SK-N-SH (cell line): ENCODE measurements at regions not wholly inside any gene's neighbourhood (a gene's known extent, or its start where the extent isn't known, plus 50 kb on each side); places are given as distances from the start of the nearest gene placed in this dataset.
A peak's percentile ranks its signal among the peaks of the same experiment; 100 is the strongest.

Experiments
- CTCF ChIA-PET: fragments of 300-600, 350-600 bp; formaldehyde crosslinking; extraction: SDS; loops from one replicate; lab custom pipeline; 2021; lab: Yijun Ruan, JAX
- POLR2A ChIA-PET: fragments of 350-600 bp; sonication (Branson Sonifier 250); formaldehyde crosslinking; extraction: SDS; loops from one replicate; lab custom pipeline; 2020; ENCODE audit warnings: antibody characterized with exemption, inconsistent platforms; lab: Yijun Ruan, JAX
- DNase-seq: peaks from one replicate; pipeline ENCODE4 v3.0.0; 2012
- H2AFZ ChIP-seq: fragments of 200-600 bp; sonication (generic); 2 replicates; pipeline ENCODE4 v1.8.1; 2016; ENCODE audit warnings: antibody characterized with exemption, mild to moderate bottlenecking, low read depth
- H3F3A ChIP-seq: fragments of 200-600 bp; sonication (generic); replicated peaks from 2 replicates; pipeline ENCODE3; 2016; ENCODE audit warnings: antibody characterized with exemption, mild to moderate bottlenecking; ENCODE audit not compliant: insufficient read depth
- H3K27ac ChIP-seq, 2 experiments: fragments of 200-500 bp in 1 of 2; fragments of 200-600 bp in 1 of 2; sonication (Bioruptor generic) in 1 of 2; sonication (generic), shearing (Covaris generic) in 1 of 2; 2 replicates each; pipeline versions ENCODE4 v1.5.1 to v1.6.1; 2014 to 2016; ENCODE audit warnings: low read depth in 2 of 2, inconsistent platforms in 1 of 2, low read length in 1 of 2, mild to moderate bottlenecking in 1 of 2, mixed read lengths in 1 of 2
- H3K27me3 ChIP-seq: fragments of 200-600 bp; sonication (generic), shearing (Covaris generic); 2 replicates; pipeline ENCODE4 v1.6.1; 2016; ENCODE audit warnings: mixed run types; ENCODE audit not compliant: insufficient read depth
- H3K36me3 ChIP-seq, 2 experiments: fragments of 200-500 bp in 1 of 2; fragments of 200-600 bp in 1 of 2; sonication (Bioruptor generic) in 1 of 2; sonication (generic) in 1 of 2; replicated peaks in 1 of 2; 2 replicates each; pipeline versions ENCODE3 to v1.5.1; 2014 to 2016; ENCODE audit warnings: low read length in 1 of 2, mild to moderate bottlenecking in 1 of 2; ENCODE audit not compliant: insufficient read depth in 2 of 2, control insufficient read depth in 1 of 2
- H3K4me1 ChIP-seq, 2 experiments: fragments of 200-500 bp in 1 of 2; fragments of 200-600 bp in 1 of 2; sonication (Bioruptor generic) in 1 of 2; sonication (generic), shearing (Covaris generic) in 1 of 2; 2 replicates each; pipeline versions ENCODE4 v1.5.1 to v1.6.1; 2014 to 2016; ENCODE audit warnings: low read depth in 1 of 2, low read length in 1 of 2, mixed run types in 1 of 2; ENCODE audit not compliant: insufficient read depth in 2 of 2, control insufficient read depth in 1 of 2
- H3K4me2 ChIP-seq: fragments of 200-600 bp; sonication (generic), shearing (Covaris generic); 2 replicates; pipeline ENCODE4 v1.6.1; 2017; ENCODE audit warnings: mixed run types
- H3K4me3 ChIP-seq, 2 experiments: fragments of 200-500 bp in 1 of 2; fragments of 200-600 bp in 1 of 2; sonication (Bioruptor generic) in 1 of 2; sonication (generic), shearing (Covaris generic) in 1 of 2; 2 replicates each; pipeline versions ENCODE4 v1.5.1 to v1.8.1; 2014 to 2016; ENCODE audit warnings: low read depth in 2 of 2, inconsistent platforms in 1 of 2, low read length in 1 of 2, mild to moderate bottlenecking in 1 of 2, mixed read lengths in 1 of 2, moderate library complexity in 1 of 2
- H3K79me2 ChIP-seq: fragments of 200-600 bp; sonication (generic); 2 replicates; pipeline ENCODE4 v1.8.1; 2017; ENCODE audit warnings: mild to moderate bottlenecking; ENCODE audit not compliant: insufficient read depth
- H3K9ac ChIP-seq: fragments of 200-600 bp; sonication (generic); 2 replicates; pipeline ENCODE4 v1.6.1; 2017; ENCODE audit warnings: mixed run types
- H3K9me2 ChIP-seq: fragments of 200-600 bp; sonication (generic); 2 replicates; pipeline ENCODE4 v1.6.1; 2017; ENCODE audit warnings: mixed run types
- H3K9me3 ChIP-seq: fragments of 200-600 bp; sonication (generic); 2 replicates; pipeline ENCODE4 v1.6.1; 2017; ENCODE audit warnings: mixed run types, mild to moderate bottlenecking, moderate library complexity
- H4K20me1 ChIP-seq: fragments of 200-600 bp; sonication (generic); 2 replicates; pipeline ENCODE4 v1.6.1; 2017; ENCODE audit warnings: mild to moderate bottlenecking, mixed run types; ENCODE audit not compliant: insufficient read depth
- CHD2 ChIP-seq: fragments of 150-350 bp; IDR thresholded peaks from 2 replicates; pipeline ENCODE4 v1.6.1; 2018; ENCODE audit warnings: low read length; ENCODE audit not compliant: partially characterized antibody
- FOSL2 ChIP-seq: IDR thresholded peaks from 2 replicates; pipeline ENCODE4 v1.4.0; 2012; ENCODE audit warnings: low read depth, mild to moderate bottlenecking, moderate library complexity, borderline replicate concordance
- FOXJ3 ChIP-seq: sonication (generic); formaldehyde crosslinking; IDR thresholded peaks from 2 replicates; pipeline ENCODE4 v1.5.1; 2020; ENCODE audit warnings: mild to moderate bottlenecking, missing genetic modification reagents
- FOXM1 ChIP-seq: IDR thresholded peaks from 2 replicates; pipeline ENCODE4 v1.4.0; 2012; ENCODE audit warnings: low read depth, mild to moderate bottlenecking
- GATA2 ChIP-seq: sonication (generic); formaldehyde crosslinking; IDR thresholded peaks from 2 replicates; pipeline ENCODE4 v1.5.0; 2020; ENCODE audit warnings: mild to moderate bottlenecking, missing genetic modification reagents
- JUND ChIP-seq: IDR thresholded peaks from 2 replicates; pipeline ENCODE4 v1.4.0; 2012
- MXI1 ChIP-seq: IDR thresholded peaks from 2 replicates; pipeline ENCODE4 v1.6.1; 2012; ENCODE audit warnings: mild to moderate bottlenecking, low read depth, low read length, improper control_type of control experiment
- NFIC ChIP-seq: IDR thresholded peaks from 2 replicates; pipeline ENCODE4 v1.4.0; 2012; ENCODE audit warnings: borderline replicate concordance
- NRF1 ChIP-seq: IDR thresholded peaks from 2 replicates; pipeline ENCODE4 v1.6.1; 2012; ENCODE audit warnings: low read depth, mild to moderate bottlenecking, low read length
- POLR2AphosphoS5 ChIP-seq: IDR thresholded peaks from 2 replicates; pipeline ENCODE4 v1.6.1; 2012; ENCODE audit warnings: low read depth, low read length
- REST ChIP-seq: IDR thresholded peaks from 2 replicates; pipeline ENCODE4 v1.6.1; 2012; ENCODE audit warnings: mild to moderate bottlenecking, low read depth, low read length, moderate library complexity
- RFX5 ChIP-seq: IDR thresholded peaks from 2 replicates; pipeline ENCODE4 v1.6.1; 2012; ENCODE audit warnings: mild to moderate bottlenecking, improper control_type of control experiment, low read length
- RXRA ChIP-seq: IDR thresholded peaks from 2 replicates; pipeline ENCODE4 v1.4.0; 2012; ENCODE audit warnings: low read depth, mild to moderate bottlenecking, borderline replicate concordance
- SIN3A ChIP-seq: IDR thresholded peaks from 2 replicates; pipeline ENCODE4 v1.6.1; 2012; ENCODE audit warnings: low read depth, mild to moderate bottlenecking, low read length, moderate library complexity, borderline replicate concordance
- TCF12 ChIP-seq: IDR thresholded peaks from 2 replicates; pipeline ENCODE4 v1.4.0; 2012
- USF1 ChIP-seq: IDR thresholded peaks from 2 replicates; pipeline ENCODE4 v1.4.0; 2012; ENCODE audit warnings: low read depth, borderline replicate concordance
- WGBS: methylation state at CpG from one replicate; pipeline ENCODE4 v1.1.6; 2017; ENCODE audit warnings: low lambda C conversion rate; 5-methylcytosine and 5-hydroxymethylcytosine counted together
- TF ChIP-seq, protein P1 (sequence below): IDR thresholded peaks from 2 replicates; pipeline ENCODE4 v1.4.0; 2012; ENCODE audit warnings: low read depth, borderline replicate concordance
- TF ChIP-seq, protein P2 (sequence below): IDR thresholded peaks from 2 replicates; pipeline ENCODE4 v1.4.0; 2012; ENCODE audit warnings: low read depth

DNA sequence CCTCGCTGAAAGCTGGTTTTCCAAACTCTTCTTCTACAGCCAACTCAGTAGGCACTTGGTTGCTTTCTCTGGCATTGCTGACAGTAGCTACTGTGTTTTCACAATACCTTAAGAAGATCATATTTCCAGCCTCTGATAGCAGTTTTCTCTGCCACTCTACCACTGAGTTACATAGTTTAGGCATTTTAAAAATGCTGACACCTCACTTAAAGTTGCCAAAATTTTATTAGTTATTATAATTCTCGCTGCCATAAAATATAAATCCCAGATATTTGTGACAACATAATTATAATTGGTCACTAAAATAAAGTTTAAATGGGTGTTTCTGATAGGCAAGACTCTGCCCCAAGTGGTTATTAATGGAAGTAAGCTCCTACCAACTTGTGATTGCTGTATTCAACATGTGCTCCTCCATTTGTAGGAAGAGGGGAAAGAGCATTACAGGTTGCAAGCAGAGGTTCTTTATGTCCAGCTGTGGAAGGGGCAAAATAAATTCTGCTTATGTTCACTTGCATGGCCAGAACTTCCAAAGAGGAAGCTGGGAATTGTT is 1202.8 kb downstream of the CNTNAP5 start:
- Histone ChIP-seq H3K4me2 (no peak overlapping the region), H3K4me3 (no peak overlapping the region), H2AFZ (no peak overlapping the region), H3K27me3 (no peaks in the 10 kb centered on the region), H3K27ac (no peak overlapping the region), H3K79me2 (no peaks in the 10 kb centered on the region), H3K9me2 (no peaks in the 10 kb centered on the region), H3K36me3 (no peaks in the 10 kb centered on the region), H3K9me3 (no peaks in the 10 kb centered on the region), H3K9ac (no peak overlapping the region), H4K20me1 (no peaks in the 10 kb centered on the region), H3K4me1 (no peaks in the 10 kb centered on the region), H3F3A (no peaks in the 10 kb centered on the region)
- peak; percentile 0 for DNase-seq
- 1% methylated on average over 2 of the region's 2 CpGs for WGBS
- ChIA-PET CTCF (interaction anchor here (0.6 to 1.1 kb wide), 6 partner anchors 8 to 90 kb away, joined by 3 to 5 read pairs (median 4); no protein-coding TSS in a partner anchor), POLR2A (no interaction called here)
- TF ChIP-seq RXRA (no peak), MXI1 (no peak), NRF1 (no peak), SIN3A (no peak)
- TF ChIP-seq, protein P1, sequence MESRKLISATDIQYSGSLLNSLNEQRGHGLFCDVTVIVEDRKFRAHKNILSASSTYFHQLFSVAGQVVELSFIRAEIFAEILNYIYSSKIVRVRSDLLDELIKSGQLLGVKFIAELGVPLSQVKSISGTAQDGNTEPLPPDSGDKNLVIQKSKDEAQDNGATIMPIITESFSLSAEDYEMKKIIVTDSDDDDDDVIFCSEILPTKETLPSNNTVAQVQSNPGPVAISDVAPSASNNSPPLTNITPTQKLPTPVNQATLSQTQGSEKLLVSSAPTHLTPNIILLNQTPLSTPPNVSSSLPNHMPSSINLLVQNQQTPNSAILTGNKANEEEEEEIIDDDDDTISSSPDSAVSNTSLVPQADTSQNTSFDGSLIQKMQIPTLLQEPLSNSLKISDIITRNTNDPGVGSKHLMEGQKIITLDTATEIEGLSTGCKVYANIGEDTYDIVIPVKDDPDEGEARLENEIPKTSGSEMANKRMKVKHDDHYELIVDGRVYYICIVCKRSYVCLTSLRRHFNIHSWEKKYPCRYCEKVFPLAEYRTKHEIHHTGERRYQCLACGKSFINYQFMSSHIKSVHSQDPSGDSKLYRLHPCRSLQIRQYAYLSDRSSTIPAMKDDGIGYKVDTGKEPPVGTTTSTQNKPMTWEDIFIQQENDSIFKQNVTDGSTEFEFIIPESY: no peak

- 45% methylated on average over 6 of the region's 6 CpGs for WGBS
- no peak overlapping the region for H3K4me2 ChIP-seq
- no peak overlapping the region for H3K4me3 ChIP-seq
- no peaks in the 10 kb centered on the region for H3K36me3 ChIP-seq
- no peak overlapping the region for H2AFZ ChIP-seq
- H3K27me3 ChIP-seq: no peaks in the 10 kb centered on the region
- H3K9ac ChIP-seq: no peak overlapping the region
- CTCF ChIA-PET: no interaction called here
- no peaks in the 10 kb centered on the region for H3K9me2 ChIP-seq
- H3K79me2 ChIP-seq: no peaks in the 10 kb centered on the region
- POLR2A ChIA-PET: no interaction called here
- no peak overlapping the region for H3K27ac ChIP-seq
- no peak for DNase-seq
- H3K4me1 ChIP-seq: no peaks in the 10 kb centered on the region
- no peaks in the 10 kb centered on the region for H3K9me3 ChIP-seq
- no peaks in the 10 kb centered on the region for H4K20me1 ChIP-seq
- H3F3A ChIP-seq: no peaks in the 10 kb centered on the region
- TF ChIP-seq CHD2: no peak
- TF ChIP-seq SIN3A: no peak
- no peak for TF ChIP-seq USF1
- no peak for TF ChIP-seq FOSL2
- TF ChIP-seq, protein P2, sequence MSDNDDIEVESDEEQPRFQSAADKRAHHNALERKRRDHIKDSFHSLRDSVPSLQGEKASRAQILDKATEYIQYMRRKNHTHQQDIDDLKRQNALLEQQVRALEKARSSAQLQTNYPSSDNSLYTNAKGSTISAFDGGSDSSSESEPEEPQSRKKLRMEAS: no peak
- TF ChIP-seq TCF12: no peak
- TF ChIP-seq NFIC: no peak
- TF ChIP-seq RFX5: no peak
- no peak for TF ChIP-seq POLR2AphosphoS5
- TF ChIP-seq FOXJ3: no peak
- TF ChIP-seq FOXM1: no peak
- TF ChIP-seq, protein P1: no peak
- TF ChIP-seq JUND: no peak
- no peak for TF ChIP-seq GATA2 (CRISPR knock-in tag)
- TF ChIP-seq REST: no peak
These were observed 1215.8 kb downstream of the CNTNAP5 start for GRCh38 chr2:125240870-125241269.
